Stimulated activated CD4-positive, alpha-beta T cell treated with anti-CD3 and anti-CD28 coated beads, TNF-alpha, amount 100 ng/mL, for 1 hour (primary cell): ENCODE measurements at regions not wholly inside any gene's neighbourhood (a gene's known extent, or its start where the extent isn't known, plus 50 kb on each side); places are given as distances from the start of the nearest gene placed in this dataset.

ENCODE experiments used
- DNase-seq, 3 donors: peaks; one replicate each; pipeline ENCODE4 v3.0.0-alpha.2; 2020; ENCODE audit warnings: low read depth in 3 of 3, low spot score in 1 of 3

DNA sequence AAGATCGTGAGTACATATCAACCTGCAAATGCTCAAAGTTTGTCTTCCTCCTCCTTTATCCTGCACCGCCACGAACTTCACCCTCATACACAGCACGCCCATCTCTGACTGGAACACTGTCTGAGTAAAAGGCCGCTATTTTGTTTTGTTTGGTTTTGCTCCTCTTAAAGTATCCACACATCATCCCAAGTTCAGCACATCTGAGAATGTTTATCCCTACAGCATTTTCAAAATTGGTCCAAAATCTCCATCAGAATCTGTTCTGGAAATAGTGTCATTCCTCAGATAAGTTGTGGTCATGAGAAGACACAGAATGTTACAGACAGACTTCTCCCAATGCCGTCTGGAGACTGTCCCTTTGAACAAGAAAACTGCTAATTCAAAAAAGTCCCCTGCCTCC is 251.6 kb upstream of the ARID1B start:
- no peak for DNase-seq

DNA sequence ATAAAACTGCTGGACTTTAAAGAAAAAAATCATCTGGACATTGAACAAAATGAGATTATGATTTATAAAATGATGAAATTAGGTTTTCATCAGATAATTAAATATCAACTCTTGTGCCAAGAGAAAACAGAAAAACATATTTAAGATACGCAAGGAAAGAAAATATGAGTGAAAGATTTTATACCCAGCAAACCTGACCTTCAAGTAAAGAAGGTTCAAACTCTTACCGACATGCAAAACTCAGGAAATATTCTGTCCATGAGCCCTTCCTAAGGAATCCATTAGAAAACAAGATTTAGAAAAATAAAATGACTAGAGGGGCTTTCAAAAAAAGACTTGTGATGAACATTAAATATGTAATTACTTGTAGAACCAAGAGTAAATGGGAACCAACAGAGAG is 257.2 kb upstream of the ARID1B start:
- DNase-seq, result no peak

DNA sequence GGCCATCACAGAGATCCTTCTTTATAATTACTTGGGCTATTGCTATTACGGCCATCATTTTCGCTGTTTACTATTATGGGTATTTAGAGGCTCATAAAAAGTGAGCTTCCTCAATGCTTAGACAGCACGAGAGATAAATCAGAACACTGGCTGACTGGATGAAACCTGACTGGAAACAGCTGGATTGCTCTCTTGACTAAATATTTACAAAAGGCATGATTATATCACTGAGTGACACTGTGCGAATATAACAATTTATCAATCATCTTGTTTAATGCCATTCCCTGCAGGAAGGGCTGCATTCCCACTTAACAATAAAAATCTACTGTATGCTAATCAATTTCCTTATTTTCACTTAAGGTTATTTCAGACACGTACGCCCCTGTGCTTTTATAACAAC is 260.1 kb upstream of the ARID1B start:
- no peak for DNase-seq

DNA sequence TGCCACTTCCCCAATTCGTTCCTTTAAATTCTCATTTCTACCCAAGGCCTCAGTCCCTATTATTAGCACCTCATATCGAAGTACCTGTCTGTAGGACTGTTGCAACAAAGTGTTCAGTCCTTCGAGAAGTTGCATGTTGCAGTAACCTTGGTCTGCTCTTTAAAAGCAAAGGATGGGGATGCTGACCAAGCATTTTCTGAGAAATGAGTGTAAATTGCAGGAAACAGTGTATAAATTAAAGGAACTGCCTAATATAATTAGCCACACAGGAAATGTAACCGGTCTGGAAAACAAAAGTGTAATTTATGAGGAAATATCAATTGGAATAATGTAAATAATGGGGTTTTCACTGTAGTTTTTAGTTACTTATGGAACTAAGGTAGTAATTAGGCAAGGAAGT is 261.9 kb upstream of the ARID1B start:
- no peak for DNase-seq

DNA sequence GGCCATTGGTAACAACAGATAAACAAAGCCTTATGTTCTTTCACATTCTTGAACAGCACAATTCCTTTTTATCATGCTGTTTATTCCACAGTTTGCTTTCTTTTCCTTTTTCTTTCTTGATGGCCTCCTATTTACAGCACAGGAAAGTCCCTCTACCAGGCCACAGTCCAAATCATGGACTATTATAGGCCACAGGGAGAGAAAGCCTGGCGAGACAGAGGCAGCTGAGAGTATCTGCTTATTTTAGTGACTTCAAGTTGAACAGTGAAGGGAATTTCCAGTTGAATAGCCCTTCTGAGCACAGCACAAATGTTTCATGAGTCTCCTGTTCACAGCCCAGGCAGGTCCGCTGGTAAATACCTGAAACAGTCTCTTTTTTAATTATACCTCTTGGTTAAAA is 263.7 kb upstream of the ARID1B start:
- no peak for DNase-seq

DNA sequence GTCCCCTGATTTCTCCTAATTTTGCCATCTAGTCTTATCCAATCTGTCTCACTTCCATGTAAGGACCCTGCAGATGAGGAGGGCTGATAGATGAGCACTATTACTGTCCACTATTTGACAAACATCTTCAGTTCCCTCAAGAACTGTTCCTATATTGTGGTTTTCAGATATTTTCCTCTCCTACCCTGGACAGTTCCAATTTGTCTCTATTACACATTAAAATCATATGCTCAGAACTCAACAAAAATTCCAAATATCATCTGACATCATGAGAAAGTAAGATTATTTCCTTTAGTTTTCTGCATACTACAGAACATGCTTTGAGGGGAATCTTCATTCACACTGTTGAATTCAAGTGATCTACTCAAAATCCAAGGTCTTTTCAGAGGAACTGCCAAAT is 265.6 kb upstream of the ARID1B start:
- DNase-seq, result no peak

DNA sequence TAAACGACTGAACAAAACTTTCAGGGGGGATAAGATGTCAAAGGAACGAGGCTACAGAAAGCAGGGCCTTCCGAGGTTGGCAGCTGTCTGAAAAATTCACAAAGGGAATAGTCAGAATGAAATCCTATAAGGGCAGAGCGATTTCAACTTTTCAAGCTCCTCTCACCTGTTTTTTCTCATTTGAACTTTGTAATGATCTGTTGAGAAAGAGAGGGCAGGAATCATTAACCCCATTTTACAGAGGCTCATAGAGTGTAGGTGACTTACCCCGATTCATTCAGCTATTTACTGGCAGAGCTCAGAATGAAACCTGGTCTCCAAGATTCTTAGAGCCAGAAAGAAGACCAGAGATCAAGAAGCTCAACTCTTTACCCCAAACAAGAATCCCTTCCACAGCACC is 266.1 kb upstream of the ARID1B start:
- DNase-seq, result no peak

DNA sequence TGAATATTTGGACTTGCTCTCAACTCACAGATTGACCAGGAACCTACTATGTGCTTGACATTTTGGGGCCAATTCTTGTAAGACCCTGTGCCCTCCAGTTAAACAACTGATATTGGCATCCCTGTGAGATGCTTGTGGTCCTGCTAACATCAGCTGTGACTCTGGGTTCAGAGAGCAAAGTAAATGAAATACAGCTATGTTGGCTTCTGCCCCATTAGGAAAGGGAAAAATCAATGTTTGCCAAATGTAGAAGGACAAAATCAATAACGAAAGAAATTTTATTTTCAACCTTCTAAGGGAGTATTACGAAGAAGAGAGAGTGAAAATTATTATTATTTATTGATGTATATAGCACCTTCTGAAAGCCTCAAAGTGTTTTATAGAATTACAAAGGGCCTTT is 266.9 kb upstream of the ARID1B start:
- DNase-seq, result no peak

DNA sequence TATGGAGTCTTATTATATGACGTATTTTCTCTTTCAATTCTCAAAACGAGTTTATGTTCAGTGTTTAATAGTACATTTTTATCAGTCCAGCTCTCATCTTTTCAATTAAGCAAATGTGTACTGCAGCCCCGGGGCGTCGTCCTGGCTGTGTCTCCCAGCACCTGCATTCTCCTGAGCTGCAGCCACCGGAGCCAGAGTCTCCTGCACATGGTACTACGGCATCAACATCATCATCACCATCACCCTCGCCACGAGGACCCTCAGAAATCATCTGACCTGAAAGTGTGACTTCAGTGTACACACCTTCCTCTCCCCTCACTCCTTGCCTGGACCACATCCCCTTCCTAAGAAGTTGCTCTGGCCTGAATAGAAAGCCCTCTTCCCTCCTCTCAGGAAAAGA is 267.7 kb upstream of the ARID1B start:
- no peak for DNase-seq

DNA sequence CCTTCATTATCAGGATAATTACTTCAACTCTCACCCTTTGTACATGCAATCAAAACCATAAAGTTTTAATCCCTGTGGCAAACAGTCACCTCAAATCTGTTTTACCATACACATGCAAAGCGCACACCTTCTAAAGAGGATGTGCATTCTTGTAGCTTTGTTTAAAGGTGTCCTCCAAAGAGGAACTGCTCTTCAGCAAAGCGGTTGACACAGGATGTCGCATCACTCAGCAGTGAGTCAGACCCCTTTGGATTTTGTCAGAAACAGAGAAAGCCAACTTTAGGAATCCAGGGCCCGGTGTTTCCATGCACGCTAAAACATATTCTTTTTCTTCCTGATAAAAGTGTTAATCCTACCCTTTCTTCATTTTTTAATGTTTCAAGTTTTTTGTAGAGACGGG is 268.3 kb upstream of the ARID1B start:
- no peak for DNase-seq

DNA sequence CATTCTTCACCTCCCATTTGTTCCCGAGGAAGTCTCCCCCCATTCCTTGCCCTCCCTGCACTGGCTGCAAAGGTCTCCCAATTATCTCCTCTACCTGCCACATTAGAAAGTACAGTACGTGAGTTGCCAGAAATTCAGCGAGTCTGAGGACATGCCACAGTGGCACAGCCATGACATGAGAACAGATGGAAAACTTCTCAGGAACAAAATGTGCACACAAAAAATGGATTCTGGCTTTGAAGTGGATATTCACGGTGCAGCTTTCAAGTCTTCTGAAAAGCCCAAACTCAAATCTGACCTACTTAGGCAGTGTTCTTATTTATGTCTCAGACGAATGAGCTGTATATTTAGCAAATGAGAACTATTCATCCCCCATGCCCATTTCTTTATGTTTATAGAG is 269.1 kb upstream of the ARID1B start:
- no peak for DNase-seq

DNA sequence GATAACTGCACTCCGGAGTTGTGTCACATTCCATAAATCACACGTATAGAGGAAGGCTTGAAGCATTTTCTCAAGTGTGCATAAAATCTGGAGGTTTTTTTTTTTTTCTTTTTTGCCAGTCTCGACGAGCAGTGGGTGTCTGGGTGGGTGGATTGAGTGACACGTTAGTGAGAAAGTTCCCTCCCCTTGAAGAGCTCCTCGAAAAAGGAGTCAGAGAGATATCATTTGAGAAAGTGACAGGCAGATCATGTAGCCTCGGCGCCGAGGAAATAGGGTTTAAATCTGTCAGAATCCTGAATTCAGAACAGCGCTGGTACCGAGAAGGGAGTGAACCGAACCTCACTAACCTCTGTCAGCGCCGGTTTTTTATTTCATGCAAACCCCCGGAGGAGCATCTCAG is 269.5 kb upstream of the ARID1B start:
- no peak for DNase-seq

DNA sequence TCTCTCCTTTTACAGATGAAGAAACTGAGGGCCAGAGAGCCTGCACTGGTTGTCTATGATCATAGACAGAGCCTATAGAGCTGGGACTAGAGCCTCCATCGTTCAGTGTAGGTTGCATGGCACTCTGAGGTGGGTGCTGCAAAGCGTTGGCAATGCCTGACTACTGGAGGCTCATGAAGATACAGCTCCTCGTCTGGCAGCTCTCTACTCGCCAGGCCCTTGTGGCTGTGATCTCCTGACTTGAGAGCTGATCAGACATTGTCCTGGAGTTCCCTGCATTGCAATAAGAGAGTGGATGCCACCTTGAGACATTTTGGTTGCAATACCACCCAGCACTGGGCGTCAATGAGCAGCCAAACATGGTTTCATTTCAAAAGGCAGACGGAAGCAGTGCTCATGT is 270.1 kb upstream of the ARID1B start:
- no peak for DNase-seq

DNA sequence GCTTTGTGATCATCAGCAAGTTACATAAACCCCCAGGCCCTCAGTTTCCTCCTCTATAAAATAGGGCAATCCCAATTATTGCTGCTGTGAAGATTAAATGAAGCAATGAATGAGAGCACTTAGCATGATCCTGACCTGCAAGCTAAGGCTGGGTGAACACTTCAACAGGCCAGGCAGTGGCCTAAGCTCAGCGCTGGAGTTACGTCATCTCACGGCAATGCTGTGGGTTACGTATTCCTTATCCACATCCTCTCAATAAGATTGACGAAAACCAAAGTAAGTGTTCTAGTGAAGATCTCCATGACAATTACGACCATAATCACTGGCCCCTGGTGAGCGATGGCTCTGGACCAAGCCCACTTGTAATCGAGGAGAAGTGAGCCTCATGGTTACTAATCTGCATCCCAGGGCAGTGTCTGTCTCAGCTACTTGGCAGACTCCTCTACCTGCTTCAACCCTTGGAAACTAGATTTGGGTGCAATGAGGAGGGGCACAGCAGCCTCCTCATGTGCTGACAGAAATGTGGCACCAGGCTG is 274.1 kb upstream of the ARID1B start:
- no peak for DNase-seq

DNA sequence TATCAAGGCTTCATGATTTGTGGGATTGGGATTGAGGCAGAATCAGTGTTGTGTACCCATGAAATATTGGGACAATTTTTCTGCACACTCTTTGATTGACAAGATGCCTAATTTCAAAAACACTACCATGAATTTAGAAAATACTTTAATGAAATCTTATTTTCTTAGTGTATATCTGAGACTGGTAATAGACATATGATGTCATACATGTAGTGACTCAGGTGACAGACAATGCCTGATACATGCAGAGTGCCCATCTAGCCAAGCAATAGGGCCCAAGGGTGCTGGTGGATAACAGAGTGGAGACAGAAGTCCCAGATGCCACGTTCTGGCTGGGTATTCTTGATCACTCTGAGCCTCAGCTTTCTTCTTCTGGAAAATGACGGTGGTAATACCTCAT is 279.6 kb upstream of the ARID1B start:
- no peak for DNase-seq

DNA sequence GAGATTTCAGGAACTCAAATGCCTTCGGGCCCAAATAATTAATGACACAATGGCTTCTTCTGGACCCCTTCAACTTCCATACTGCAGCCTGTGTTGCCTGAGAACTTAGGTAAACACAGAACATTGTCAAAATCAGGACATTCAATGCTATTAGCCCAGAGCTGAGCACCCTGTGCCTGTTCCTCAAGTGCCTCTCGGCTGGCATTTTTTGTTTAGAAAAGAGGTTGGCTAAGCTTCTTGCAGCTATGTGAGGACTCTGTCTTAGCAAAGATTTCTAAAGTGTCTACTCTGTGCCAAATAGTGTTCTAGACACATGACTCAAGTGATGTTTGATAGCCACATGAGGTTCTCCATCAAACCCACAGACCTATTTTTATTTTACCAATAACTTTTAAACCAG is 289.3 kb upstream of the ARID1B start:
- DNase-seq, result no peak

DNA sequence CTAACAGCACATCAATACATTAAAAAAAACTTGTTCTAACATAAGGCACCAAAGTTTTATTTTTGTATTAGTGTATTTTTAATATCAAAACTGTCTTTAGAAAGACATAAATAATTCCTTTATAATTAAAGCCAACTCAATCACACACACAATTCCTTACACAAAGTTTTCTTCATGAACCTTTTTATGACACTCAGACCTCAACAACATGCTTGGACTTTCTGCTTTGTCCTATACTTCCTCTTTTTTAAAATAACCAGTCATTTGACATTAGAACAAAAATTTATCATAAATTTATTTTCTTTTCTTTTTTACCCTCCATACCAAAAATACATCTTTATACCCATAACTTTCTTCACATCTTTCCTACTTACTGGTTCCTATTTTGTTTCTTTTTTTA is 292.0 kb upstream of the ARID1B start:
- DNase-seq, result no peak

DNA sequence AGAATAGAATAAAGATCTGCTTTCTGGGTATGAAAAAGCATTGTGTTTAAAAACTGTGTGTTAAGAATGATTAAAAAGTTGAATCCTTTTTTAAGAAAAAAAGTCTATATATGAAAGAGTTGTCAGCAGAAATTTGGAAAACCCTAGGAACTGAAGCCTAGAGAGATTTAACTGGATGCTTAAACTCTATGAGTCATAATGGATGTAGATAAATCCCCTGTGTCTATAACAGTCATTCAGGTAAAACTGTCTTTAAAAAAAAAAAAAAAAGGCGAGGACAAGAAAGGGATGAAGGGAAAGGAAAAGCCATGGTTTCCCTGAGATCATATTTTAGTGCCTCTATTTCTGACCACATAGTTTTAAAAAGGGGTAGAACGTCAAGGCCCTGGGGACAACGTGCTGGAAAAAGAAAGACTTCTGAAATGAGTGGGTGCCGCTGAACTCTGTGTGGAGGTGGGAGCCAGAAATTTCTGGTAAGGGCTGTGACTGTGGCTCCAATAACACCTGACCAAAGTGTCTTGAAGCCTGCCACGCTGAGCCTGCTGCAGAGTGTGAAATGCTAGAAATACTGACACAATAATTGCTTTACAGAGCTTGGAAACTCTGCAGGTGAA is 302.6 kb upstream of the ARID1B start:
- no peak for DNase-seq

DNA sequence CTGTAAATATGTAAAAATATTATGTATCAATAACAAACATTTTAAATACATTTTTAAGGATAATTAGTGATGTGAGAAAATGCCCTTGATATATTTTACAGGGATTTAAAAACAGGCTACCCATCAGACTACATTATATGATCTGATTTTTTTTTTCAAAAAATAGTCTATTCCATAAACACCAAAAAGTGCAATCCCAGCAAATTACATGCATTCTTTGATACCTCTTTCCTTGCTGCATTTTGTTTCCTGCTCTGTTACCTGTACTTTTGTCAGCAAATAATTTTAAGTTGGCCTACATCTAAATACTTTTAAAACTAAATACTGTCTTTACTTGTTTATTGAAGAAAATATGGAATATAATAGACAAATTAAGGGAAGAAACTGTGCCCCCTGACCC is 306.2 kb upstream of the ARID1B start:
- no peak for DNase-seq

DNA sequence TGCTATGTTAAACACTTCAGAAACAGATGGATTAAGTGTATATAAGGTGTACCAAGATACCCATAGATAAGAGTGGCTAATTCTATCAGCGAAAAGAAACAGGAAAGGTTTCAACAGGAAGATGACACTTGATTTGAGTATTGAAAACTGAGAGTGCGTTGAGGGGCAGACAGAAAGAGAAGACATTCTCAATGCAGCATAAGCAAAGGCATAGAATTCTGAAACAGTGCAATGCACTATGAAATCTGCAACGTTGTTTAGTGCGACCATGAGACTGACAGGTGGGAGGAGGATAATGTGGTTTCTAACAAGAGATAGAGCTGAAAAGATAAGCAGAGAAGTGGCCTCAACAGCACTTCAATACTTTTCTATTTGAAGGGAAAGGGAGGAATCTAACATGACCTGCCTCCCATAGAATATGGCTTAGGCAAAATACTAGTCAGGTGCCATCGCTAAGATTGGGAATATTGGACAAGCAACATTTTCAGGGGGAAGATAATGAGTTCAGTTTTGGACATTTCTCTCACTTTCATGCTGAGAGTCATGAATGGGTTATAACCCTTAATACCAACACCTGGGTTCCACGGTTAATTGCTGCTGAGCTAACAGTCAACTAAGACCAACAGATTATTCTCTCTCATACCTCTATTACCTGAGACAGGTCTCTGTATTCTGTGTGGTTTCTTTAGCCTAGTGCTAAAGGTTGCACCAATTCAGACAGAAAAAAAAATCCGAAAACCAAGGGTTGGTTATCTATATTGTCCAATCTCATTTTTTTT is 312.9 kb upstream of the ARID1B start:
- no peak for DNase-seq

DNA sequence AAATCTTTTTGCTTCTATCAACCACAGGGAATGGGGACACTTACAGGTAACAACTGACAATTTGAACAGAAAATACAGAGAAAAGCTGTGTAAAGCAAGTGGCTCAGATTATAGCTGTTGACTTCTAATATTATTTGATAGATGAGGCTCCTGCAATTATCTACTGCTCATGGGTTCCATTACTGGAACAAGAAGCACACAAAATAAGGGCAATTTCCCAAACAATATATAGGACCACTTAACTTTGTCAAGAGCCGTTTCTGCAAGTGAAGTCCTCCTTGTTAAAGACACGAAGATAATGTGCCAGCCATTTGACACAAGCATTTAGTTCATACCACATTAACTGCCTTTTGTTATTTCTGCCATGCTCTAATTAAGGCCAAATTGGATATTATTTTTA is 315.5 kb upstream of the ARID1B start:
- DNase-seq, result no peak

DNA sequence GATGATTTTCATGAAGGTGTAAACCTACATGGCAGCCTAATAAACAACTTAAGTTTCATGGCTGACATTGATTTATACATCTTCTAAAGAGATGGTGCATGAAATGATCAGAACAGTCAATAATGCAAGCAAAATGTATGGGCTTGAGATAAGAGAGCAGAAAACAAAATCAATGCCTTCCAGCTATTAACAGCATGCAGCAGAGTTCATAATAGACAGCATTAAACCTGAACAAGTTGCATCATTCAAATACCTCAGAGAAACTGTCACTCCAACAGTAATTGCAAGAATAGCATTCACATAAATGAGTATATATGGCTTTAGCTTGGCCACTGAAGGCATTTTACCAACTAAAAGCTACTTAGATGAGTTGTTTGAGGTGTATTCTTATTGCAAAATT is 319.6 kb upstream of the ARID1B start:
- DNase-seq, result no peak

DNA sequence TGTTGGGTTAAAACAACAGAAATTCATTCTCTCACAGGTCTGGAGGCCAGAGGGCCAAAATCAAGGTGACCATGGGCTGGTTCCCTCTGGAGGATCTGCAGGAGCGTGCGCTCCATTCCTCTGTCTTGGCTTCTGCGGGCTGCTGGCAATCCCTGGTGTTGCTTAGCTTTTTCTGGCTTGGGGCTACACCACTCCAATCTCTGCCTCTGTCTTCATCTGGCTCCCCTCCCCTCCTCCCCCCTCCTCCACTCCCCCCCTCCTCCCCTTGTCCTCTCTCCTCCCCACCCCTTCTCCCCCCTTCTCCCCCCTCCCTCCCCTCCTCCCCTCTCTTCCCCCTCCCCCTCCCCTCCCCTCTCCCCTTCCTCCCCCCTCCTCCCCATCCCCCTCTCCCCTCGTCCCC is 321.3 kb upstream of the ARID1B start:
- no peak for DNase-seq
